Neural cell (in vitro differentiated cells): ENCODE measurements at regions not wholly inside any gene's neighbourhood (a gene's known extent, or its start where the extent isn't known, plus 50 kb on each side); places are given as distances from the start of the nearest gene placed in this dataset.

ENCODE experiments used
- H2AFZ ChIP-seq: fragments of 200-600, 300-800 bp; sonication (generic), shearing (Covaris generic); 2 replicates; pipeline ENCODE4 v1.6.0; 2014; ENCODE audit warnings: low read depth, mild to moderate bottlenecking, antibody characterized with exemption, low read length, moderate library complexity
- H3F3A ChIP-seq: fragments of 200-600 bp; shearing (Covaris generic); 2 replicates; pipeline ENCODE4 v1.6.1; 2016; ENCODE audit warnings: mild to moderate bottlenecking, moderate library complexity, mixed read lengths, antibody characterized with exemption, low read length; ENCODE audit not compliant: insufficient read depth, poor library complexity, severe bottlenecking
- H3K27ac ChIP-seq: fragments of 200-600, 300-800 bp; sonication (generic), shearing (Covaris generic); 2 replicates; pipeline ENCODE4 v1.5.1; 2014; ENCODE audit warnings: mild to moderate bottlenecking, low read length, moderate library complexity
- H3K27me3 ChIP-seq: fragments of 300-800, 200-600 bp; sonication (generic), shearing (Covaris generic); 2 replicates; pipeline ENCODE4 v1.6.0; 2014; ENCODE audit warnings: mild to moderate bottlenecking, low read depth, low read length, moderate library complexity; ENCODE audit not compliant: insufficient read depth
- H3K36me3 ChIP-seq: fragments of 300-800, 200-600 bp; sonication (generic), shearing (Covaris generic); 2 replicates; pipeline ENCODE4 v1.5.1; 2014; ENCODE audit warnings: mild to moderate bottlenecking, antibody characterized with exemption, low read length, moderate library complexity; ENCODE audit not compliant: insufficient read depth
- H3K4me2 ChIP-seq: fragments of 300-800, 200-600 bp; sonication (generic), shearing (Covaris generic); 2 replicates; pipeline ENCODE4 v1.6.0; 2014; ENCODE audit warnings: mild to moderate bottlenecking, low read length
- H3K4me3 ChIP-seq: fragments of 300-800, 200-600 bp; sonication (generic), shearing (Covaris generic); 2 replicates; pipeline ENCODE4 v1.5.1; 2014; ENCODE audit warnings: mild to moderate bottlenecking, low read length, moderate library complexity
- H3K79me2 ChIP-seq: fragments of 200-600 bp; shearing (Covaris generic); replicated peaks from 2 replicates; pipeline ENCODE4 v1.6.0; 2014; ENCODE audit warnings: mild to moderate bottlenecking, low read length, moderate library complexity; ENCODE audit not compliant: insufficient read depth
- H3K9ac ChIP-seq: fragments of 300-800, 200-600 bp; sonication (generic), shearing (Covaris generic); 2 replicates; pipeline ENCODE4 v1.6.1; 2016; ENCODE audit warnings: mild to moderate bottlenecking, low read length, mixed read lengths
- H3K9me2 ChIP-seq: fragments of 200-600 bp; shearing (Covaris generic); 2 replicates; pipeline ENCODE4 v1.6.1; 2016; ENCODE audit warnings: mild to moderate bottlenecking, low read length, mixed read lengths; ENCODE audit not compliant: insufficient read depth
- H3K9me3 ChIP-seq: fragments of 200-600, 300-800 bp; sonication (generic), shearing (Covaris generic); 2 replicates; pipeline ENCODE4 v1.6.1; 2016; ENCODE audit warnings: mild to moderate bottlenecking, mixed run types, low read length, moderate library complexity, mixed read lengths
- H4K20me1 ChIP-seq: fragments of 200-600 bp; shearing (Covaris generic); 2 replicates; pipeline ENCODE4 v1.6.1; 2016; ENCODE audit warnings: mild to moderate bottlenecking, mixed run types; ENCODE audit not compliant: insufficient read depth
- CTCF ChIP-seq: fragments of 450-650 bp; IDR thresholded peaks from 2 replicates; pipeline ENCODE4 v1.5.1; 2014; ENCODE audit warnings: antibody characterized with exemption, mild to moderate bottlenecking, moderate library complexity; ENCODE audit not compliant: poor library complexity, severe bottlenecking
- EP300 ChIP-seq: fragments of 450-650 bp; conservative IDR thresholded peaks from 2 replicates; pipeline ENCODE4 v1.6.1; 2014; ENCODE audit warnings: antibody characterized with exemption, mild to moderate bottlenecking, moderate library complexity; ENCODE audit not compliant: poor library complexity, severe bottlenecking
- EZH2 ChIP-seq: fragments of 200-600, 300-800 bp; shearing (Covaris generic), sonication (generic); IDR thresholded peaks from 2 replicates; pipeline ENCODE4 v1.6.1; 2014; ENCODE audit warnings: antibody characterized with exemption, low read length, borderline replicate concordance, mild to moderate bottlenecking; ENCODE audit not compliant: insufficient read depth, poor library complexity, severe bottlenecking
- MXI1 ChIP-seq: fragments of 450-650 bp; conservative IDR thresholded peaks from 2 replicates; pipeline ENCODE4 v1.6.1; 2014; ENCODE audit warnings: antibody characterized with exemption, mild to moderate bottlenecking; ENCODE audit not compliant: poor library complexity, severe bottlenecking
- POLR2AphosphoS5 ChIP-seq: IDR thresholded peaks from 2 replicates; pipeline ENCODE4 v1.6.1; 2012
- RAD21 ChIP-seq: fragments of 450-650 bp; conservative IDR thresholded peaks from 2 replicates; pipeline ENCODE4 v1.6.1; 2014; ENCODE audit warnings: antibody characterized with exemption, mild to moderate bottlenecking, moderate library complexity
- REST ChIP-seq: IDR thresholded peaks from 2 replicates; pipeline ENCODE4 v1.6.1; 2012; ENCODE audit warnings: borderline replicate concordance
- SMC3 ChIP-seq: fragments of 450-650 bp; conservative IDR thresholded peaks from 2 replicates; pipeline ENCODE4 v1.6.1; 2014; ENCODE audit warnings: antibody characterized with exemption, mild to moderate bottlenecking, moderate library complexity; ENCODE audit not compliant: poor library complexity
- TAF1 ChIP-seq: IDR thresholded peaks from 2 replicates; pipeline ENCODE4 v1.6.1; 2012; ENCODE audit warnings: low read depth

GRCh38 chr1:14479865-14480264, 118.6 kb upstream of the KAZN start:
- no peak overlapping the region for H3K4me3 ChIP-seq
- TF ChIP-seq REST, result no peak
- TF ChIP-seq POLR2AphosphoS5, result no peak
- TF ChIP-seq SMC3, result no peak
- no peak for TF ChIP-seq MXI1
- no peak for TF ChIP-seq EZH2
- no peak for TF ChIP-seq CTCF
- TF ChIP-seq TAF1, result no peak
- TF ChIP-seq RAD21, result no peak
- no peak for TF ChIP-seq EP300
- no peaks in the 10 kb centered on the region for H3F3A ChIP-seq
- H3K27ac ChIP-seq, result no peak overlapping the region
- H3K27me3 ChIP-seq, result no peaks in the 10 kb centered on the region
- H3K9me2 ChIP-seq, result no peaks in the 10 kb centered on the region
- no peak overlapping the region for H3K9ac ChIP-seq
- no peaks in the 10 kb centered on the region for H3K36me3 ChIP-seq
- no peak overlapping the region for H3K4me2 ChIP-seq
- no peaks in the 10 kb centered on the region for H3K9me3 ChIP-seq
- no peaks in the 10 kb centered on the region for H4K20me1 ChIP-seq
- H2AFZ ChIP-seq, result no peak overlapping the region
- no peaks in the 10 kb centered on the region for H3K79me2 ChIP-seq

- no peaks in the 10 kb centered on the region for H3K9me3 ChIP-seq
- no peaks in the 10 kb centered on the region for H3K79me2 ChIP-seq
- no peaks in the 10 kb centered on the region for H3K9me2 ChIP-seq
- no peak overlapping the region for H3K9ac ChIP-seq
- no peaks in the 10 kb centered on the region for H3K36me3 ChIP-seq
- no peaks in the 10 kb centered on the region for H4K20me1 ChIP-seq
- H3K27me3 ChIP-seq, result no peaks in the 10 kb centered on the region
- H3K4me3 ChIP-seq, result no peak overlapping the region
- no peak overlapping the region for H3K27ac ChIP-seq
- TF ChIP-seq RAD21, result no peak
- no peak for TF ChIP-seq TAF1
- TF ChIP-seq CTCF, result no peak
- TF ChIP-seq REST, result no peak
- no peak for TF ChIP-seq POLR2AphosphoS5
- TF ChIP-seq EP300, result no peak
- no peak for TF ChIP-seq MXI1
- no peak for TF ChIP-seq SMC3
- no peak for TF ChIP-seq EZH2
- no peak overlapping the region for H2AFZ ChIP-seq
- no peaks in the 10 kb centered on the region for H3F3A ChIP-seq
- no peak overlapping the region for H3K4me2 ChIP-seq
Measured at GRCh38 chr1:14482784-14483450, 115.6 kb upstream of the KAZN start.
